Heart right ventricle (tissue), 16 donors: ENCODE measurements at regions not wholly inside any gene's neighbourhood (a gene's known extent, or its start where the extent isn't known, plus 50 kb on each side); places are given as distances from the start of the nearest gene placed in this dataset.

Experiments
- ATAC-seq, 8 donors: fragments of 200-7000 bp; cut with Tn5 transposase; one replicate each; pipeline ENCODE4 v1.9.1; 2020; ENCODE audit warnings: mild to moderate bottlenecking in 8 of 8, moderate library complexity in 8 of 8, moderate number of reproducible peaks in 1 of 8
- DNase-seq, 2 donors: peaks; one replicate each; pipeline ENCODE4 v3.0.0-alpha.2; 2020
- H3K27ac ChIP-seq, 10 donors: fragments of 200-600 bp; sonication (generic) in 2 of 10; one replicate each; pipeline versions ENCODE4 v1.5.0 to v1.8.0; 2020 to 2022; ENCODE audit warnings: mild to moderate bottlenecking in 3 of 10
- H3K27me3 ChIP-seq, 7 donors: fragments of 200-600 bp; one replicate each; pipeline ENCODE4 v1.8.0; 2021 to 2022; ENCODE audit warnings: mild to moderate bottlenecking in 2 of 7
- H3K36me3 ChIP-seq, 9 donors: fragments of 200-600 bp; sonication (generic) in 1 of 9; one replicate each; pipeline versions ENCODE4 v1.5.0 to v1.8.0; 2020 to 2022; ENCODE audit warnings: mild to moderate bottlenecking in 2 of 9
- H3K4me1 ChIP-seq, 9 donors: fragments of 200-600 bp; sonication (generic) in 1 of 9; one replicate each; pipeline versions ENCODE4 v1.5.0 to v1.8.0; 2020 to 2022; ENCODE audit warnings: mild to moderate bottlenecking in 4 of 9
- H3K4me3 ChIP-seq, 10 donors: fragments of 200-600 bp; sonication (generic) in 2 of 10; one replicate each; pipeline versions ENCODE4 v1.5.0 to v1.8.0; 2020 to 2022; ENCODE audit warnings: mild to moderate bottlenecking in 7 of 10, moderate library complexity in 2 of 10
- H3K9me3 ChIP-seq, 11 donors: fragments of 200-600 bp in 10 of 11; sonication (generic) in 2 of 11; one replicate each; pipeline versions ENCODE4 v1.5.0 to v1.8.0; 2013 to 2022; ENCODE audit warnings: mild to moderate bottlenecking in 2 of 11, control low read depth in 1 of 11, moderate library complexity in 1 of 11
- CTCF ChIP-seq, 9 donors: fragments of 200-600 bp; sonication (generic) in 2 of 9; IDR thresholded peaks; one replicate each; pipeline versions ENCODE4 v1.5.0 to v1.8.0; 2021 to 2022; ENCODE audit warnings: antibody characterized with exemption in 9 of 9, mild to moderate bottlenecking in 5 of 9, moderate library complexity in 1 of 9
- WGBS, 2 donors: extraction: QIAGEN DNeasy Blood & Tissue Kit; methylation state at CpG; one replicate each; pipeline ENCODE4 v1.1.7; 2013; ENCODE audit warnings: inconsistent platforms in 1 of 2; 5-methylcytosine and 5-hydroxymethylcytosine counted together
- intact Hi-C, 10 donors: fragments of 100-400 bp; cut with DNase I; formaldehyde crosslinking; loops; one replicate each; pipeline versions ENCODE4 v1.11.1 to v1.14.2; 2022
- donor health status: Arrhythmogenic right ventricular cardiomyopathy.
- donor health status: ischemic (EF 13 %, LVEDD 7.1; RV severe dilation, severe dysfunction).
- donor health status: healthy with polysubstance abuse.
- donor health status: DM: no; HTN: yes; CAD: no.
- donor health status: DM: no; HTN: no; CAD: no.
- donor health status: ischemic (EF 25% LVEDD 6.9; RV normal size, moderate dysfunction).
- donor health status: ischemic (EF 25% LVEDD 5.7; RV mildly dilated, moderate dysfunction).
- donor health status: healthy.
- donor health status: DM: yes; HTN: yes; CAD: no.
- donor health status: Ischemic cardiomyopathy.
- donor health status: ischemic (EF 35%, LVEDD 5.7; RV mildly dilated, moderate dysfunction).
- donor health status: nonischemic (EF 11% LVEDD 7.7; RV severe dilation, severe dysfunction).
- donor health status: DM: yes; HTN: yes; CAD: no.
- donor health status: PGD.
- donor health status: ischemic (EF 29% LVEDD 5.4; RV normal size, mild dysfunction).
- donor health status: nonischemic (EF 23%, LVEDD 6.1; RV moderate dilation, normal function).

DNA sequence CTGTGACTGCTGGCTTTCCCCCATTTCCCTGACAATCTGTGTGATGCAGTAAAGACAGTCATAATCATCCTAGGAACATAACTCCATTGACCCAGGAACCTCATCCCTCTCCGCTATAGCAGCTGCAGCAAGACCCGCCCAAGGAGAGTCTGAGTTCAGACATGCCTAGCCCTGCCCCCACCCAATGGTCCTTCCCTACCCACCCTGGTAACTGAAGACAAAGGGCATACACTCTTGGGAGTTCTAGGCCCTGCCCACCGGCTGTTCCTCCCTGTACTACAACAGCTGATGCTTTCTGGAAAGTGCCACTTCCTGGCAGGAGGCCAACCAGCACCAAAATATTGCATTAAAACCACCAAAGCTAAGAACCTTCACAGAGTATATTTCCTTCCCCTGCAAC, 1035.6 kb downstream of the C4orf33 start:
- Histone ChIP-seq H3K9me3 (peaks cover 0 to 23% (median 0%) of the 10 kb centered on the region in 11 donors), H3K36me3 (no peaks in the 10 kb centered on the region), H3K4me1 (no peaks in the 10 kb centered on the region), H3K4me3 (no peak overlapping the region), H3K27ac (no peak overlapping the region), H3K27me3 (no peaks in the 10 kb centered on the region)
- no peak for ATAC-seq
- TF ChIP-seq CTCF (IDR thresholded peaks at IDR 0.05), result no peak
- WGBS, 2 donors, result 88 to 90% methylated on average over 3 of the region's 3 CpGs
- intact Hi-C loops, result no loop called here
- DNase-seq, result no peak

DNA sequence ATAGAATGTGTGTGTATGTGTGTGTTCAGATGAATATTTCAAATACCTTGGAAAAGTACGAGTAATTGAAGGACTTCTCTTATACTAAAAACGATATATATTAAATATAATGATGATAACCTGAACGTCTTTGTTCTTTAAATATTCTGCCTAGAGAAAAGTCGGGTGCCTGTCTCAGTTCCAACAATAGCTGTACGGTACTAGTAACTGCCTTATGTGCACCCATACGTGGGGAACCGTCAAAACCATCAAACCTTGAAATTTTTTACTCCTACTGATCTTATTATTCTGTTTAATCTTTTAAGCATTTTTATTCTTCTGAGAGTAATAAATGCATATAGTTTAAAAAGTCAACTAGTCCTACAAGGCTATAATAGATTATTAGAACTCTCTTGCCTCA, 1045.7 kb downstream of the C4orf33 start:
- Histone ChIP-seq H3K9me3 (no peaks in the 10 kb centered on the region), H3K4me1 (no peaks in the 10 kb centered on the region), H3K4me3 (no peak overlapping the region), H3K36me3 (no peaks in the 10 kb centered on the region), H3K27me3 (no peaks in the 10 kb centered on the region), H3K27ac (no peak overlapping the region)
- no peak for TF ChIP-seq CTCF (IDR thresholded peaks at IDR 0.05)
- ATAC-seq, result no peak
- 78 to 85% methylated on average over 7 of the region's 7 CpGs for WGBS, 2 donors
- no peak for DNase-seq
- intact Hi-C loops, result no loop called here

- H3K9me3 ChIP-seq, result no peaks in the 10 kb centered on the region
- ATAC-seq (no peak), DNase-seq (no peak)
- WGBS, 2 donors, result 57 to 65% methylated on average over 1 of the region's 1 CpG
- intact Hi-C loops, result no loop called here
- no peaks in the 10 kb centered on the region for H3K36me3 ChIP-seq
- TF ChIP-seq CTCF (IDR thresholded peaks at IDR 0.05), result no peak
- H3K4me1 ChIP-seq, result no peaks in the 10 kb centered on the region
- no peaks in the 10 kb centered on the region for H3K27me3 ChIP-seq
- no peak overlapping the region for H3K4me3 ChIP-seq
- H3K27ac ChIP-seq, result no peak overlapping the region
These were observed 1047.7 kb downstream of the C4orf33 start for GRCh38 chr4:130143656-130144055.

GRCh38 chr4:130146773-130147172, 1050.8 kb downstream of the C4orf33 start:
- WGBS, 2 donors, result 61 to 71% methylated on average over 2 of the region's 2 CpGs
- intact Hi-C loops, result no loop called here
- no peak overlapping the region for H3K27ac ChIP-seq
- TF ChIP-seq CTCF (IDR thresholded peaks at IDR 0.05), result no peak
- ATAC-seq, result no peak
- no peaks in the 10 kb centered on the region for H3K4me1 ChIP-seq
- H3K27me3 ChIP-seq, result no peaks in the 10 kb centered on the region
- no peaks in the 10 kb centered on the region for H3K36me3 ChIP-seq
- H3K4me3 ChIP-seq, result no peak overlapping the region
- no peak for DNase-seq
- no peaks in the 10 kb centered on the region for H3K9me3 ChIP-seq

GRCh38 chr4:130147641-130148040, 1051.7 kb downstream of the C4orf33 start:
- Histone ChIP-seq H3K9me3 (peaks cover 0 to 3% (median 0%) of the 10 kb centered on the region in 11 donors), H3K27ac (no peak overlapping the region), H3K4me1 (no peaks in the 10 kb centered on the region), H3K4me3 (no peak overlapping the region), H3K27me3 (no peaks in the 10 kb centered on the region), H3K36me3 (no peaks in the 10 kb centered on the region)
- intact Hi-C loops, result no loop called here
- no peak for ATAC-seq
- no peak for TF ChIP-seq CTCF (IDR thresholded peaks at IDR 0.05)
- 82 to 84% methylated on average over 2 of the region's 2 CpGs for WGBS, 2 donors
- no peak for DNase-seq
